GM21390 (cell line): ENCODE measurements at regions not wholly inside any gene's neighbourhood (a gene's known extent, or its start where the extent isn't known, plus 50 kb on each side); places are given as distances from the start of the nearest gene placed in this dataset.
"Not testable (repeated sequence)": the region's sequence is repeated elsewhere in the genome, so short reads cannot be mapped to it uniquely, and the experiment has no call there.

ENCODE experiments used
- ATAC-seq: cut with Tn5 transposase; IDR thresholded peaks from one replicate; pipeline ENCODE4 v1.9.1; 2021; ENCODE audit not compliant: unreplicated experiment

- ATAC-seq = no peak
Observed at GRCh38 chr3:88775026-88775690, 332.3 kb upstream of the EPHA3 start.

GRCh38 chr3:88779482-88779881, 327.9 kb upstream of the EPHA3 start:
- ATAC-seq = no peak

GRCh38 chr3:88784925-88785324, 322.5 kb upstream of the EPHA3 start:
- ATAC-seq = no peak

GRCh38 chr3:88785841-88786240, 321.6 kb upstream of the EPHA3 start:
- ATAC-seq = no peak

- no peak for ATAC-seq
Observed at GRCh38 chr3:88795503-88795902, 311.9 kb upstream of the EPHA3 start.

- no peak for ATAC-seq
Observed at GRCh38 chr3:88807491-88808105, 299.8 kb upstream of the EPHA3 start.

- no peak for ATAC-seq
Observed at GRCh38 chr3:88809993-88810392, 297.4 kb upstream of the EPHA3 start.

- no peak for ATAC-seq
Observed at GRCh38 chr3:88810455-88810854, 297.0 kb upstream of the EPHA3 start.

GRCh38 chr3:88811096-88811495, 296.3 kb upstream of the EPHA3 start:
- no peak for ATAC-seq

- no peak for ATAC-seq
Observed at GRCh38 chr3:88812576-88812975, 294.8 kb upstream of the EPHA3 start.

- ATAC-seq = no peak
Observed at GRCh38 chr3:88816445-88816844, 291.0 kb upstream of the EPHA3 start.

GRCh38 chr3:88824666-88825564, 282.5 kb upstream of the EPHA3 start:
- no peak for ATAC-seq

GRCh38 chr3:88828466-88828865, 279.0 kb upstream of the EPHA3 start:
- ATAC-seq = no peak

- no peak for ATAC-seq
Observed at GRCh38 chr3:88852606-88853005, 254.8 kb upstream of the EPHA3 start.

- ATAC-seq = no peak
Observed at GRCh38 chr3:88863196-88863595, 244.2 kb upstream of the EPHA3 start.

- no peak for ATAC-seq
Observed at GRCh38 chr3:88876724-88877123, 230.7 kb upstream of the EPHA3 start.

- ATAC-seq = no peak
Observed at GRCh38 chr3:88879905-88880304, 227.5 kb upstream of the EPHA3 start.

GRCh38 chr3:88882121-88882520, 225.3 kb upstream of the EPHA3 start:
- peak; percentile 90 for ATAC-seq

GRCh38 chr3:88886624-88887023, 220.8 kb upstream of the EPHA3 start:
- ATAC-seq = not testable (repeated sequence)

- no peak for ATAC-seq
Observed at GRCh38 chr3:88896026-88896425, 211.4 kb upstream of the EPHA3 start.

- no peak for ATAC-seq
Observed at GRCh38 chr3:88912294-88912877, 195.0 kb upstream of the EPHA3 start.

GRCh38 chr3:88918841-88919240, 188.6 kb upstream of the EPHA3 start:
- ATAC-seq = no peak
